Spinal cord (tissue), 9 donors: ENCODE measurements at regions not wholly inside any gene's neighbourhood (a gene's known extent, or its start where the extent isn't known, plus 50 kb on each side); places are given as distances from the start of the nearest gene placed in this dataset.
A peak's percentile ranks its signal among the peaks of the same experiment; 100 is the strongest.
"Not testable (repeated sequence)": the region's sequence is repeated elsewhere in the genome, so short reads cannot be mapped to it uniquely, and the experiment has no call there.

Source experiments
- DNase-seq, 6 donors: peaks; one replicate each; pipeline versions ENCODE4 v3.0.0 to v3.0.0-alpha.2; 2013 to 2015; ENCODE audit warnings: low spot score in 6 of 6, low read depth in 4 of 6
- H3K27ac ChIP-seq: one replicate; pipeline ENCODE4 v1.5.1; 2013; ENCODE audit warnings: low read depth, low read length, control low read depth
- H3K27me3 ChIP-seq: one replicate; pipeline ENCODE4 v1.6.1; 2013; ENCODE audit warnings: low read length; ENCODE audit not compliant: control insufficient read depth, insufficient read depth
- H3K36me3 ChIP-seq: one replicate; pipeline ENCODE4 v1.6.1; 2013; ENCODE audit warnings: low read length; ENCODE audit not compliant: control insufficient read depth, insufficient read depth
- H3K4me1 ChIP-seq: one replicate; pipeline ENCODE4 v1.6.1; 2013; ENCODE audit warnings: low read length; ENCODE audit not compliant: control insufficient read depth, insufficient read depth
- H3K4me3 ChIP-seq: one replicate; pipeline ENCODE4 v1.5.1; 2013; ENCODE audit warnings: low read depth, low read length, control low read depth
- H3K9me3 ChIP-seq: one replicate; pipeline ENCODE4 v1.6.1; 2013; ENCODE audit warnings: low read length; ENCODE audit not compliant: control insufficient read depth, insufficient read depth
- WGBS: methylation state at CpG from one replicate; pipeline ENCODE4 v1.1.5; 2013; ENCODE audit warnings: missing lambda C conversion rate; ENCODE audit not compliant: insufficient coverage; 5-methylcytosine and 5-hydroxymethylcytosine counted together
- donor health status: healthy.

- no peak overlapping the region for H3K27ac ChIP-seq
- no peak overlapping the region for H3K4me3 ChIP-seq
- no peak for DNase-seq
- no peaks in the 10 kb centered on the region for H3K9me3 ChIP-seq
- H3K36me3 ChIP-seq: peaks cover 4% of the 10 kb centered on the region
- no CpG with 5 or more reads among the region's 2 CpGs for WGBS
- H3K4me1 ChIP-seq: no peaks in the 10 kb centered on the region
- H3K27me3 ChIP-seq: no peaks in the 10 kb centered on the region
These were observed 69.6 kb downstream of the SLC41A2 start for GRCh38 chr12:104888481-104888880.

GRCh38 chr12:104887452-104887851 is 70.6 kb downstream of the SLC41A2 start:
- no peak for DNase-seq
- Histone ChIP-seq H3K27ac (no peak overlapping the region), H3K27me3 (no peaks in the 10 kb centered on the region), H3K36me3 (peaks cover 4% of the 10 kb centered on the region), H3K4me3 (no peak overlapping the region), H3K9me3 (no peaks in the 10 kb centered on the region), H3K4me1 (no peaks in the 10 kb centered on the region)
- no CpG with 5 or more reads among the region's 2 CpGs for WGBS

DNA sequence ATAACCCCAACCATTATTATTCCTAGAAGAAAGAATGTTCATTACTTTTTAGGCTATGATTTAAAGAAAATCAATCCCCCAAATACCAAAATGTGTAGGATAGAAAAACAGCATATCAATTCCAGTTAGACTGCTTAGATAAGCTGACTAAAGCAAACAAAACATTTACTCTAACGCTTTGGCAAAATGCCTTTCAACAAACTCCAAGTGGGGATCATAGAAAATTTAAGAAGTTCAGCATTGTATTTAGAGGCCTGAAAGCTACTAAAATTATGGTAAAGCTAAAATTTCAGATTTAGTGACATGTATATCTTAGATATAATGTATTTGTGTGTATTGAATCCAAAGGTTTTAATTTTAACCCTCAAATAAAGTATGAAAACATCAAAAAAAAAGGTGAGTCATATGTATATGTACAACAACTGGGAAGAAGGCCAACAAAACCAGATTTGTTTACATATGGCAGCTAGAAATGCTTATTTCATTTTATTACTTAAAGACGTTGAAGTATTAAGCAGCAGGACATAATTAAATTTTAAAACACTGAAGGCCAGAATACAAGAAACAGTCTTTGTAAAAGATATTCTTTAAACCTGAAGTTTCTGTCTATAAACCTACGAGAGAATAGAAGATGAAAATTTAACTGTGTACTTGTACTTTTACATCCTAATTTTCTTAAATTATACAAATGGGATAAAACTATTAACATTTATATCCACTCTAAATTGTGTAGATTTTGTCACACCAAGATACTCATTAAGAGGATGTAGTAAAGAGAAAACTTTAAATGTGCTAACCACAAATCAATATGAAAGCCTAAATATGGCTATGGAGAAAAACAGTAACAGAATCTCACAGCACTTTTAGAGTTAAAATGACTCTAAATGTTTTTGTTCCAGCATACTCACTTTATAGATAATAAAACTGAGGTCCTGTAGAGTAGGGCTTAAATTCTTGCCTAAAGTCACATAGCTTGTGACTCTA is 71.4 kb downstream of the SLC41A2 start:
- no peaks in the 10 kb centered on the region for H3K4me1 ChIP-seq
- no peak overlapping the region for H3K4me3 ChIP-seq
- H3K9me3 ChIP-seq: no peaks in the 10 kb centered on the region
- H3K36me3 ChIP-seq: peaks cover 4% of the 10 kb centered on the region
- peak in 2 of 6 donors; percentile 24 to 31 for DNase-seq
- WGBS: no CpG with 5 or more reads among the region's 3 CpGs
- H3K27me3 ChIP-seq: no peaks in the 10 kb centered on the region
- H3K27ac ChIP-seq: no peak overlapping the region

- whole genome bisulfite sequencing: no CpG with 5 or more reads among the region's 3 CpGs
- H3K9me3 ChIP-seq, DNase-seq, H3K27me3 ChIP-seq, H3K4me3 ChIP-seq, H3K4me1 ChIP-seq, H3K36me3 ChIP-seq, H3K27ac ChIP-seq: not testable (repeated sequence)
These were observed 79.2 kb downstream of the SLC41A2 start for GRCh38 chr12:104878858-104879257.

- H3K36me3 ChIP-seq: no peaks in the 10 kb centered on the region
- peak; percentile 27 to 90 (median 42) for DNase-seq
- H3K4me1 ChIP-seq: no peaks in the 10 kb centered on the region
- no peaks in the 10 kb centered on the region for H3K9me3 ChIP-seq
- no CpG with 5 or more reads among the region's 3 CpGs for WGBS
- no peak overlapping the region for H3K27ac ChIP-seq
- H3K4me3 ChIP-seq: no peak overlapping the region
- H3K27me3 ChIP-seq: no peaks in the 10 kb centered on the region
These were observed 80.9 kb downstream of the SLC41A2 start for GRCh38 chr12:104877103-104877705.

DNA sequence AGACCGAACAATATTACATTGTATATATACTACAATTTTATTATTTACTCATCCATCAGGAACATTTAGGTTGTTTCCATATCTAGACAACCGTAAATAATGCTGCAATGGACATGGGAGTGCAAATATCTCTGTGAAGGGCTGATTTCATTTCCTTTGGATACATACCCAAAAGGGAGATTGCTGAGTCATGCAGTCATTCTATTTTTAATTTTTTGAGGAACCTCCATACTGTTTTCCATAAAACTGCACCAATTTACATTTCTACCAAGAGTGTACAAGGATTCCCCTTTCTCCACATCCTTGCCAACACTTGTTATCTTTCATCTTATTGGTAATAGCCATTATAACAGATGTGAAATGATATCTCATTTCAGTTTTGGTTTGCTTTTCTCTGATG is 84.7 kb downstream of the SLC41A2 start:
- no peaks in the 10 kb centered on the region for H3K4me1 ChIP-seq
- no peaks in the 10 kb centered on the region for H3K36me3 ChIP-seq
- H3K4me3 ChIP-seq: no peak overlapping the region
- H3K9me3 ChIP-seq: no peaks in the 10 kb centered on the region
- H3K27ac ChIP-seq: no peak overlapping the region
- no peaks in the 10 kb centered on the region for H3K27me3 ChIP-seq
- DNase-seq: no peak
- no CpG with 5 or more reads among the region's 2 CpGs for WGBS

GRCh38 chr12:104870797-104871196 is 87.3 kb downstream of the SLC41A2 start:
- no CpG with 5 or more reads among the region's 1 CpG for WGBS

DNA sequence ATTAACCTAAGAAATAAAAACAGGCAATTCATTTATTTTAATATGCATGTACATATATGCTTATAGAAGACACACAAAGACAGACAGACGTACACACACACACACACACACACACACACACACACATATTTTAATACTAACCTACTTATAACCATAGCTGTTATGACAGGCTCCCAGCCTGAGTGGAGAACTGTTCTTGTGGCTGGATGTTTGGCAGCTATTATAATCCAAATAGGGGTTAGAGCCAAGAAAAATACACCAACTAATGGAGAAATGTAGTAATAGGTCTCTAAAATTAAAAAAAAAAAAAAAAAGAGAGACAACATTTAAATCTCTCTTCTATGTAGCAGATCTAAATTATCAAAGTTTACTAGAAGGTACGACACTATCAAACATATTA is 91.8 kb downstream of the SLC41A2 start:
- Histone ChIP-seq H3K27ac (no peak overlapping the region), H3K27me3 (no peaks in the 10 kb centered on the region), H3K9me3 (no peaks in the 10 kb centered on the region), H3K4me1 (no peaks in the 10 kb centered on the region), H3K4me3 (no peak overlapping the region), H3K36me3 (no peaks in the 10 kb centered on the region)
- WGBS: no CpG with 5 or more reads among the region's 2 CpGs
- DNase-seq: peak in 1 of 6 donors; percentile 8

More at GRCh38 chr12:104870797-104871196, 87.3 kb downstream of the SLC41A2 start:
- H3K4me3 ChIP-seq: no peak overlapping the region
- no peaks in the 10 kb centered on the region for H3K36me3 ChIP-seq
- H3K4me1 ChIP-seq: no peaks in the 10 kb centered on the region
- no peaks in the 10 kb centered on the region for H3K9me3 ChIP-seq
- H3K27ac ChIP-seq: no peak overlapping the region
- DNase-seq: peak in 1 of 6 donors; percentile 26
- H3K27me3 ChIP-seq: no peaks in the 10 kb centered on the region

GRCh38 chr12:104865080-104865479 is 93.0 kb downstream of the SLC41A2 start:
- H3K9me3 ChIP-seq: no peaks in the 10 kb centered on the region
- WGBS: no CpG with 5 or more reads among the region's 1 CpG

DNA sequence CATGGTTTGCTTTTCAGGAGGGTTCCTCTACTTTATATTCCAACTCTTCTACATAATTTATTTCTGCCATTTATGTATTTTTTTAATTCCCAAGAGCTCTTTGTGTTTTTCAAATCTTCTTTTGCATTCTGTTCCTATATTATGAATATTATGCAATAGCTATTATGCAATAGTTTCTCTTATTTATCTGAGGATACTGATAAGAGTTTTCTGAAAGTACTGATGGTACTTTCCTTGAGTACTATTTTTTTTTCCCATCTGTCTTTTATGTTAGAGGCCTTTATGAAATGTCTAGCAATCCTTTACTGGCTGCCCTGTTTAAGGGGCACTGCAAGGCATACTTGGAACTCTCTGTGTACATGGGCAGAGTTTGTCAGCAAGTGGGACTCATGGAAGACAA is 93.4 kb downstream of the SLC41A2 start:
- H3K36me3 ChIP-seq: no peaks in the 10 kb centered on the region
- no peak overlapping the region for H3K4me3 ChIP-seq
- no peaks in the 10 kb centered on the region for H3K27me3 ChIP-seq
- no peak overlapping the region for H3K27ac ChIP-seq
- H3K4me1 ChIP-seq: no peaks in the 10 kb centered on the region
- H3K9me3 ChIP-seq: no peaks in the 10 kb centered on the region
- no peak for DNase-seq

More at GRCh38 chr12:104865080-104865479, 93.0 kb downstream of the SLC41A2 start:
- Histone ChIP-seq H3K27me3 (no peaks in the 10 kb centered on the region), H3K4me3 (no peak overlapping the region), H3K36me3 (no peaks in the 10 kb centered on the region), H3K27ac (no peak overlapping the region), H3K4me1 (no peaks in the 10 kb centered on the region)
- no peak for DNase-seq
